GM18505 (cell line): ENCODE measurements at regions not wholly inside any gene's neighbourhood (a gene's known extent, or its start where the extent isn't known, plus 50 kb on each side); places are given as distances from the start of the nearest gene placed in this dataset.
"Not testable (repeated sequence)": the region's sequence is repeated elsewhere in the genome, so short reads cannot be mapped to it uniquely, and the experiment has no call there.

Experiments
- ATAC-seq: cut with Tn5 transposase; IDR thresholded peaks from one replicate; pipeline ENCODE4 v1.9.1; 2021; ENCODE audit not compliant: unreplicated experiment
- POLR2A ChIP-seq: IDR thresholded peaks from 4 replicates; pipeline ENCODE4 v1.6.1; 2011; ENCODE audit warnings: borderline replicate concordance; ENCODE audit not compliant: insufficient read depth, insufficient read length; ENCODE audit errors: extremely low read depth

GRCh38 chr7:68078157-68078710 is 1081.6 kb downstream of the TYW1 start:
- TF ChIP-seq POLR2A, result no peak
- no peak for ATAC-seq

GRCh38 chr7:68082066-68082960 is 1085.7 kb downstream of the TYW1 start:
- not testable (repeated sequence) for ATAC-seq

- ATAC-seq, result not testable (repeated sequence)
These were observed 1086.5 kb downstream of the TYW1 start for GRCh38 chr7:68082961-68083657.

GRCh38 chr7:68087401-68087800 is 1090.8 kb downstream of the TYW1 start:
- no peak for ATAC-seq
- TF ChIP-seq POLR2A, result no peak

GRCh38 chr7:68088879-68089278 is 1092.2 kb downstream of the TYW1 start:
- TF ChIP-seq POLR2A, result no peak
- ATAC-seq, result no peak

GRCh38 chr7:68090256-68090655 is 1093.6 kb downstream of the TYW1 start:
- ATAC-seq, result not testable (repeated sequence)

GRCh38 chr7:68103319-68103718 is 1106.7 kb downstream of the TYW1 start:
- no peak for ATAC-seq
- TF ChIP-seq POLR2A, result no peak

- no peak for ATAC-seq
- no peak for TF ChIP-seq POLR2A
These were observed 1110.6 kb downstream of the TYW1 start for GRCh38 chr7:68107261-68107660.

- TF ChIP-seq POLR2A, result no peak
These were observed 1111.3 kb downstream of the TYW1 start for GRCh38 chr7:68107968-68108367.

GRCh38 chr7:68109299-68109698 is 1112.7 kb downstream of the TYW1 start:
- ATAC-seq, result no peak
- no peak for TF ChIP-seq POLR2A

More at GRCh38 chr7:68107968-68108367, 1111.3 kb downstream of the TYW1 start:
- ATAC-seq, result no peak

GRCh38 chr7:68119411-68119810 is 1122.8 kb downstream of the TYW1 start:
- no peak for ATAC-seq

GRCh38 chr7:68121056-68121455 is 1124.4 kb downstream of the TYW1 start:
- no peak for ATAC-seq

More at GRCh38 chr7:68119411-68119810, 1122.8 kb downstream of the TYW1 start:
- TF ChIP-seq POLR2A, result no peak

GRCh38 chr7:68121655-68122054 is 1125.0 kb downstream of the TYW1 start:
- no peak for TF ChIP-seq POLR2A
- no peak for ATAC-seq

More at GRCh38 chr7:68121056-68121455, 1124.4 kb downstream of the TYW1 start:
- TF ChIP-seq POLR2A, result no peak

GRCh38 chr7:68122801-68123200 is 1126.2 kb downstream of the TYW1 start:
- no peak for ATAC-seq

GRCh38 chr7:68125168-68125567 is 1128.5 kb downstream of the TYW1 start:
- ATAC-seq, result no peak
- no peak for TF ChIP-seq POLR2A

More at GRCh38 chr7:68122801-68123200, 1126.2 kb downstream of the TYW1 start:
- no peak for TF ChIP-seq POLR2A
